Esophagus muscularis mucosa (tissue), 4 donors: ENCODE measurements at regions not wholly inside any gene's neighbourhood (a gene's known extent, or its start where the extent isn't known, plus 50 kb on each side); places are given as distances from the start of the nearest gene placed in this dataset.
"Not testable (repeated sequence)": the region's sequence is repeated elsewhere in the genome, so short reads cannot be mapped to it uniquely, and the experiment has no call there.

Experiments
- DNase-seq: peaks from one replicate; pipeline ENCODE4 v3.0.0-alpha.2; 2017; ENCODE audit errors: extremely low spot score
- H3K27ac ChIP-seq, 4 donors: fragments of 200-600 bp; sonication (generic); replicated peaks in 1 of 4; 1 replicate in 3 of 4; 2 replicates in 1 of 4; pipeline ENCODE4 v1.5.1; 2016 to 2019; ENCODE audit warnings: mild to moderate bottlenecking in 1 of 4
- H3K27me3 ChIP-seq, 4 donors: fragments of 200-600 bp; sonication (generic); one replicate each; pipeline versions ENCODE4 v1.5.1 to v1.6.0; 2016 to 2019
- H3K36me3 ChIP-seq, 4 donors: fragments of 200-600 bp; sonication (generic); one replicate each; pipeline ENCODE4 v1.5.1; 2016 to 2019
- H3K4me1 ChIP-seq, 4 donors: fragments of 200-600 bp; sonication (generic); one replicate each; pipeline ENCODE4 v1.5.1; 2016 to 2019
- H3K4me3 ChIP-seq, 4 donors: fragments of 200-600 bp; sonication (generic); 1 replicate in 2 of 4; 2 replicates in 2 of 4; pipeline ENCODE4 v1.5.1; 2016 to 2019; ENCODE audit warnings: mild to moderate bottlenecking in 4 of 4, moderate library complexity in 1 of 4
- H3K9me3 ChIP-seq, 4 donors: fragments of 200-600 bp; sonication (generic); 1 replicate in 3 of 4; 2 replicates in 1 of 4; pipeline ENCODE4 v1.5.1; 2016 to 2019
- CTCF ChIP-seq, 3 experiments: fragments of 200-600 bp in 2 of 3; fragments of 450-650 bp in 1 of 3; sonication (generic) in 2 of 3; IDR thresholded peaks; one replicate each; pipeline ENCODE4 v1.5.1; 2017 to 2019; ENCODE audit warnings: antibody characterized with exemption in 3 of 3, mild to moderate bottlenecking in 2 of 3, moderate library complexity in 1 of 3
- EP300 ChIP-seq: sonication (generic); formaldehyde crosslinking; IDR thresholded peaks from one replicate; pipeline ENCODE4 v1.6.1; 2017; ENCODE audit warnings: antibody characterized with exemption
- POLR2A ChIP-seq: fragments of 450-650 bp; IDR thresholded peaks from one replicate; pipeline ENCODE4 v1.6.1; 2017; ENCODE audit warnings: antibody characterized with exemption, moderate library complexity, mild to moderate bottlenecking, low read depth
- POLR2AphosphoS5 ChIP-seq, 2 donors: sonication (generic); formaldehyde crosslinking; IDR thresholded peaks; one replicate each; pipeline ENCODE4 v1.6.1; 2017; ENCODE audit warnings: antibody characterized with exemption in 2 of 2
- WGBS: methylation state at CpG from one replicate; pipeline ENCODE4 v1.1.5; 2018; 5-methylcytosine and 5-hydroxymethylcytosine counted together
- intact Hi-C: fragments of 100-400 bp; cut with DNase I; formaldehyde crosslinking; loops from one replicate; pipeline ENCODE4 v1.15.1; 2023

GRCh38 chr6:115514656-115515055, 546.0 kb downstream of the FRK start:
- no peak for TF ChIP-seq CTCF (IDR thresholded peaks at IDR 0.05)
- no peak for TF ChIP-seq POLR2AphosphoS5 (IDR thresholded peaks at IDR 0.05)
- no peak for TF ChIP-seq POLR2A
- no peak for TF ChIP-seq EP300

DNA sequence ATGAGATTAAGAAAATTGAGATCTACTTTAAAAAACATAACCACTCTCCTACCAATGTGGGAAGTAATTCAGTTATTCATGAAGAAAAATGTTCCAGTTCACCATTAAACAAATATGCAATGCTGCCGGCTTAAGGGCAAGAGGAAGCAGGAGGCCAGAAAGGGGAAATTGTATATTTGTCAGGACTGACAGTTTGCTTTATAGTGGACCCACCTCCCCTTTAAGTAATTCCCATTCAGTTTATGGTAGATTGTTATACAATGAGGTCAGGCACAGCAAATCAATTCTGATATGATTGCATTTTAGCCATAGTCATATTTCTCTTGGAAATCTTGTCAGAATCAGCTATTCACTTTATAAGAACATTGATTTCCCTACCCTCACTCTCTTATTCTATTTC, 547.8 kb downstream of the FRK start:
- H3K9me3 ChIP-seq, result no peaks in the 10 kb centered on the region
- no peaks in the 10 kb centered on the region for H3K36me3 ChIP-seq
- 48% methylated on average over 1 of the region's 1 CpG for WGBS
- no peaks in the 10 kb centered on the region for H3K4me1 ChIP-seq
- no peak overlapping the region for H3K4me3 ChIP-seq
- H3K27ac ChIP-seq, result no peak overlapping the region
- intact Hi-C loops, result no loop called here
- TF ChIP-seq POLR2A, result no peak
- no peak for TF ChIP-seq EP300
- TF ChIP-seq POLR2AphosphoS5 (IDR thresholded peaks at IDR 0.05), result no peak
- TF ChIP-seq CTCF (IDR thresholded peaks at IDR 0.05), result no peak
- H3K27me3 ChIP-seq, result no peaks in the 10 kb centered on the region
- DNase-seq, result no peak

More at GRCh38 chr6:115514656-115515055, 546.0 kb downstream of the FRK start:
- no peak overlapping the region for H3K4me3 ChIP-seq
- DNase-seq, result no peak
- intact Hi-C loops, result no loop called here
- 73% methylated on average over 4 of the region's 4 CpGs for WGBS
- peaks cover 0 to 4% (median 0%) of the 10 kb centered on the region in 4 donors for H3K9me3 ChIP-seq
- H3K36me3 ChIP-seq, result no peaks in the 10 kb centered on the region
- H3K4me1 ChIP-seq, result no peaks in the 10 kb centered on the region
- H3K27me3 ChIP-seq, result no peaks in the 10 kb centered on the region
- H3K27ac ChIP-seq, result no peak overlapping the region

DNA sequence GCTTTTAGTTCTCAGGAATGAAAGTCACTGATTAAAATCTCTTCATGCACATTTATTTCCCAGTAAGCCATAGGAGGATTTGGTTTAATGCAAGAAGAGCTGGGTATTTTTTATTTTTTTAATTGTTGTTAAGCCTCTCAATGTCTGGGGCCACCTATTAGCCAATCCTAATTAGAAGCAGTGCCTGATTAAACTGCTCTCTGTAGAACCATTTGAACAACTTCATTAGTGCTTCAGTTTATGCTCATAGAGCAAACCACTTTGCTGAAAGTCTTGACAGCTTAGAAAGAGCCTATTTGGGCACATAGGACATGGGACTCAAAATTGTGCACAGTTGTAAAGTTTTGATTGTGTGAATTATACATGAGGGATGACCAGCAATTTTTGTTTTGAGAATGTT, 548.9 kb downstream of the FRK start:
- Histone ChIP-seq H3K9me3 (no peaks in the 10 kb centered on the region), H3K27me3 (no peaks in the 10 kb centered on the region), H3K4me1 (no peaks in the 10 kb centered on the region), H3K27ac (no peak overlapping the region), H3K36me3 (no peaks in the 10 kb centered on the region), H3K4me3 (no peak overlapping the region)
- DNase-seq, result no peak
- TF ChIP-seq EP300, result no peak
- no peak for TF ChIP-seq CTCF (IDR thresholded peaks at IDR 0.05)
- TF ChIP-seq POLR2A, result no peak
- TF ChIP-seq POLR2AphosphoS5 (IDR thresholded peaks at IDR 0.05), result no peak
- intact Hi-C loops, result no loop called here

- intact Hi-C loops, H3K36me3 ChIP-seq, DNase-seq, H3K27me3 ChIP-seq, H3K4me3 ChIP-seq, H3K9me3 ChIP-seq, H3K4me1 ChIP-seq, H3K27ac ChIP-seq: not testable (repeated sequence)
- 76% methylated on average over 2 of the region's 2 CpGs for WGBS
These were observed 558.3 kb downstream of the FRK start for GRCh38 chr6:115502432-115502831.

DNA sequence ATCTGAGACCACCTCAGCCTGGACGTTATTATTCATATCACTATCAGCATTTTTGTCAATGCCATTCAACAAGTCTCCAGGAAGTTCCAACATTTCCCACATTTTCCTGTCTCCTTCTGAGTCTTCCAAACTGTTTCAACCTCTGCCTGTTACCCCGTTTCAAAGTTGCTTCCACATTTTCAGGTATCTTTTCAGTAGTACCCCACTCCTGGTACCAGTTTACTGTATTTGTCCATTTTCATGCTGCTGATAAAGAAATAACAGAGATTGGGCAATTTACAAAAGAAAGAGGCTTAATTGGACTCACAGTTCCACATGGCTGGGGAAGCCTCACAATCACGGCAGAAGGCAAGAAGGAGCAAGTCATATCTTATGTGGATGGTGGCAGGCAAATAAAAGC, 565.5 kb downstream of the FRK start:
- no peak for TF ChIP-seq CTCF (IDR thresholded peaks at IDR 0.05)
- no peak for TF ChIP-seq POLR2A
- no peak for TF ChIP-seq EP300
- TF ChIP-seq POLR2AphosphoS5 (IDR thresholded peaks at IDR 0.05), result no peak
- no peak overlapping the region for H3K4me3 ChIP-seq
- no peak overlapping the region for H3K27ac ChIP-seq
- no peaks in the 10 kb centered on the region for H3K4me1 ChIP-seq
- 92% methylated on average over 3 of the region's 3 CpGs for WGBS
- no peak for DNase-seq
- intact Hi-C loops, result no loop called here
- H3K27me3 ChIP-seq, result no peaks in the 10 kb centered on the region
- peaks cover 0 to 14% (median 3%) of the 10 kb centered on the region in 4 donors for H3K9me3 ChIP-seq
- no peaks in the 10 kb centered on the region for H3K36me3 ChIP-seq
